HG02623 (cell line): ENCODE measurements at regions not wholly inside any gene's neighbourhood (a gene's known extent, or its start where the extent isn't known, plus 50 kb on each side); places are given as distances from the start of the nearest gene placed in this dataset.

Source experiments
- ATAC-seq: cut with Tn5 transposase; IDR thresholded peaks from one replicate; pipeline ENCODE4 v1.9.1; 2021; ENCODE audit warnings: moderate library complexity; ENCODE audit not compliant: unreplicated experiment

GRCh38 chr18:76579301-76579695 lies 84.3 kb upstream of the ZNF516 start:
- no peak for ATAC-seq

GRCh38 chr18:76578571-76579300 lies 83.7 kb upstream of the ZNF516 start:
- ATAC-seq: no peak

GRCh38 chr18:76573325-76574025 lies 78.4 kb upstream of the ZNF516 start:
- no peak for ATAC-seq

- ATAC-seq: no peak
Measured at GRCh38 chr18:76572518-76573247, 77.6 kb upstream of the ZNF516 start.

- ATAC-seq: no peak
Measured at GRCh38 chr18:76571689-76572088, 76.6 kb upstream of the ZNF516 start.

- no peak for ATAC-seq
Measured at GRCh38 chr18:76570856-76571255, 75.8 kb upstream of the ZNF516 start.

GRCh38 chr18:76569644-76570419 lies 74.8 kb upstream of the ZNF516 start:
- ATAC-seq: no peak

- no peak for ATAC-seq
Measured at GRCh38 chr18:76568731-76569130, 73.7 kb upstream of the ZNF516 start.

- ATAC-seq: no peak
Measured at GRCh38 chr18:76567835-76568445, 72.9 kb upstream of the ZNF516 start.

- ATAC-seq: no peak
Measured at GRCh38 chr18:76566987-76567386, 71.9 kb upstream of the ZNF516 start.

GRCh38 chr18:76565238-76566173 lies 70.5 kb upstream of the ZNF516 start:
- ATAC-seq: no peak

GRCh38 chr18:76564655-76565237 lies 69.7 kb upstream of the ZNF516 start:
- no peak for ATAC-seq

GRCh38 chr18:76564117-76564516 lies 69.1 kb upstream of the ZNF516 start:
- no peak for ATAC-seq

GRCh38 chr18:76562286-76563122 lies 67.5 kb upstream of the ZNF516 start:
- ATAC-seq: no peak

- ATAC-seq: no peak
Measured at GRCh38 chr18:76558881-76559667, 64.0 kb upstream of the ZNF516 start.

GRCh38 chr18:76557026-76557575 lies 62.1 kb upstream of the ZNF516 start:
- ATAC-seq: no peak

- no peak for ATAC-seq
Measured at GRCh38 chr18:76554547-76555222, 59.6 kb upstream of the ZNF516 start.
